RPMI7951 (cell line): ENCODE measurements at regions not wholly inside any gene's neighbourhood (a gene's known extent, or its start where the extent isn't known, plus 50 kb on each side); places are given as distances from the start of the nearest gene placed in this dataset.
A peak's percentile ranks its signal among the peaks of the same experiment; 100 is the strongest.
"Not testable (repeated sequence)": the region's sequence is repeated elsewhere in the genome, so short reads cannot be mapped to it uniquely, and the experiment has no call there.

Experiments used
- DNase-seq: peaks from one replicate; pipeline ENCODE4 v3.0.0-alpha.2; 2012; ENCODE audit warnings: low read depth

- no peak for DNase-seq
Observed at GRCh38 chr6:155538708-155539390, 83.2 kb upstream of the NOX3 start.

- no peak for DNase-seq
Observed at GRCh38 chr6:155534678-155535077, 79.0 kb upstream of the NOX3 start.

GRCh38 chr6:155530219-155530834 is 74.7 kb upstream of the NOX3 start:
- DNase-seq: peak; percentile 54

- DNase-seq: not testable (repeated sequence)
Observed at GRCh38 chr6:155529814-155530213, 74.2 kb upstream of the NOX3 start.

- DNase-seq: peak; percentile 84
Observed at GRCh38 chr6:155528982-155529453, 73.4 kb upstream of the NOX3 start.

- no peak for DNase-seq
Observed at GRCh38 chr6:155528335-155528734, 72.7 kb upstream of the NOX3 start.

- DNase-seq: no peak
Observed at GRCh38 chr6:155527443-155527842, 71.8 kb upstream of the NOX3 start.

GRCh38 chr6:155523821-155524651 is 68.4 kb upstream of the NOX3 start:
- peak; percentile 64 for DNase-seq

GRCh38 chr6:155521719-155522118 is 66.1 kb upstream of the NOX3 start:
- peak; percentile 78 for DNase-seq

GRCh38 chr6:155520078-155520477 is 64.4 kb upstream of the NOX3 start:
- no peak for DNase-seq

- no peak for DNase-seq
Observed at GRCh38 chr6:155519176-155519738, 63.6 kb upstream of the NOX3 start.

- DNase-seq: no peak
Observed at GRCh38 chr6:155517294-155517693, 61.7 kb upstream of the NOX3 start.

GRCh38 chr6:155510879-155511278 is 55.2 kb upstream of the NOX3 start:
- DNase-seq: no peak

GRCh38 chr6:155509743-155510475 is 54.3 kb upstream of the NOX3 start:
- DNase-seq: no peak

GRCh38 chr6:155505608-155505989 is 50.0 kb upstream of the NOX3 start:
- peak; percentile 75 for DNase-seq
